ENCODE measurements at regions not wholly inside any gene's neighbourhood (a gene's known extent, or its start where the extent isn't known, plus 50 kb on each side); places are given as distances from the start of the nearest gene placed in this dataset.

DNA sequence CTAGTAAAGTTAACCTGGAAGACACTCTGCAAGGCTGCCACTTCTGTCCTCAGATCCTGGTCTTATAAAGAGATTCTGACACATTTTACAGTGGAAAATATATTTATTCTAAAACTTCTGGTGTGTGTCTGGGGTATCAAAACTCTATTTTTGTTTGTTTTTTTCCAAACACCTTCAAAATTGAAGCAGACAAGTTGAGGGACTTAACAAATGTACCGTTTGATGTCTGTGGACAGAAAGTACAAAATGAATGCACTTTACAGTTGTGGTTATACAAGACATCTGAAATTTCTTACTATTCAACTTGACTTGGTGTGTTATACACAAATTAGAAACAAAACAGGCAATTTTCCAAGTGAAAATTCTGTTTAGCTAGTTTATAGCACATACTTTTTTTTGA, 823.2 kb upstream of the SALL3 start:
- DNase-seq: no peak
- Mint-ChIP-seq H3K36me3 (ENCODE audit: low read depth) (no peaks in the 10 kb centered on the region), H3K4me1 (peaks cover 19% of the 10 kb centered on the region), H3K27me3 (ENCODE audit: low read depth, poor library complexity) (no peaks in the 10 kb centered on the region), H3K27ac (peak overlapping the region; percentile 65), H3K4me3 (peak overlapping the region; percentile 12), H3K9me3 (peaks cover 7% of the 10 kb centered on the region)
- TF ChIP-seq, protein P1, sequence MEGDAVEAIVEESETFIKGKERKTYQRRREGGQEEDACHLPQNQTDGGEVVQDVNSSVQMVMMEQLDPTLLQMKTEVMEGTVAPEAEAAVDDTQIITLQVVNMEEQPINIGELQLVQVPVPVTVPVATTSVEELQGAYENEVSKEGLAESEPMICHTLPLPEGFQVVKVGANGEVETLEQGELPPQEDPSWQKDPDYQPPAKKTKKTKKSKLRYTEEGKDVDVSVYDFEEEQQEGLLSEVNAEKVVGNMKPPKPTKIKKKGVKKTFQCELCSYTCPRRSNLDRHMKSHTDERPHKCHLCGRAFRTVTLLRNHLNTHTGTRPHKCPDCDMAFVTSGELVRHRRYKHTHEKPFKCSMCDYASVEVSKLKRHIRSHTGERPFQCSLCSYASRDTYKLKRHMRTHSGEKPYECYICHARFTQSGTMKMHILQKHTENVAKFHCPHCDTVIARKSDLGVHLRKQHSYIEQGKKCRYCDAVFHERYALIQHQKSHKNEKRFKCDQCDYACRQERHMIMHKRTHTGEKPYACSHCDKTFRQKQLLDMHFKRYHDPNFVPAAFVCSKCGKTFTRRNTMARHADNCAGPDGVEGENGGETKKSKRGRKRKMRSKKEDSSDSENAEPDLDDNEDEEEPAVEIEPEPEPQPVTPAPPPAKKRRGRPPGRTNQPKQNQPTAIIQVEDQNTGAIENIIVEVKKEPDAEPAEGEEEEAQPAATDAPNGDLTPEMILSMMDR (IDR thresholded peaks at IDR 0.05): no peak

DNA sequence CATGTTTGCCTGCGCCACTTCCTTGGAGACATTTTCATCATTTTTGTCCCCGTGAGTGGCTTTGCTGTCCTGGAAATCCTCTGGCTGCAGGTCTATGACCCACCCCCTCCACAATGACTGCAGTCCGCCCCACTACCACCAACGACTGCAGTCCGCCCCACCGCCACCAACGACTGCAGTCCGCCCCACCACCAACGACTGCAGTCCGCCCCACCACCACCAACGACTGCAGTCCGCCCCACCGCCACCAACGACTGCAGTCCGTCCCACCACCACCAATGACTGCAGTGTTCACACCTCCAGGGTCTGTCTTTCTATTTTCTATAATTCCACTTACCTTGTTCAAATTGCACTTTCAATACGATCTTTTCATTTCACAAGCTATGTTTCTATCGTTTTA, 820.7 kb upstream of the SALL3 start:
- TF ChIP-seq, protein P1 (IDR thresholded peaks at IDR 0.05): no peak
- no peak overlapping the region for H3K4me3 Mint-ChIP-seq
- no peak for DNase-seq
- no peaks in the 10 kb centered on the region for H3K27me3 Mint-ChIP-seq (ENCODE audit: low read depth, poor library complexity)
- H3K27ac Mint-ChIP-seq: no peak overlapping the region
- H3K36me3 Mint-ChIP-seq (ENCODE audit: low read depth): no peaks in the 10 kb centered on the region
- H3K4me1 Mint-ChIP-seq: peaks cover 19% of the 10 kb centered on the region
- H3K9me3 Mint-ChIP-seq: peaks cover 7% of the 10 kb centered on the region

DNA sequence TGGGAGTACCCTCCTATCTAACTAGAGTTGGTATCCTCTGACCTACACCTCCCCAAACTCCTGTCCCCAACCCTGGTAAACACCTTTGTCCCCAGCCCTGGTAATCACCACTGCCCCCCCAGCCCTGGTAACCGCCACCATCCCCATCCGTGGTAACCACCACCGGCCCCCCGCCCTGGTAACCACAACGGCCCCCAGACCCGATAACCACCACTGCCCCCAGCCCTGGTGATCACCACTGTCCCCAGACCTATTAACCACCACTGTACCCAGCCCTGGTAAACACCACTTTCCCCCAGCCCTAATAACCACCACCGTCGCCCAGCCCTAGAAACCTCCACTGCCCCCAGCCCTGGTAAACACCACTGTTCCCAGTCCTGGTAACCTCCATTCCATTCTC, 820.2 kb upstream of the SALL3 start:
- H3K27me3 Mint-ChIP-seq (ENCODE audit: low read depth, poor library complexity): no peaks in the 10 kb centered on the region
- peaks cover 19% of the 10 kb centered on the region for H3K4me1 Mint-ChIP-seq
- peaks cover 7% of the 10 kb centered on the region for H3K9me3 Mint-ChIP-seq
- no peak overlapping the region for H3K4me3 Mint-ChIP-seq
- TF ChIP-seq, protein P1 (IDR thresholded peaks at IDR 0.05): no peak
- DNase-seq: no peak
- no peaks in the 10 kb centered on the region for H3K36me3 Mint-ChIP-seq (ENCODE audit: low read depth)
- no peak overlapping the region for H3K27ac Mint-ChIP-seq

DNA sequence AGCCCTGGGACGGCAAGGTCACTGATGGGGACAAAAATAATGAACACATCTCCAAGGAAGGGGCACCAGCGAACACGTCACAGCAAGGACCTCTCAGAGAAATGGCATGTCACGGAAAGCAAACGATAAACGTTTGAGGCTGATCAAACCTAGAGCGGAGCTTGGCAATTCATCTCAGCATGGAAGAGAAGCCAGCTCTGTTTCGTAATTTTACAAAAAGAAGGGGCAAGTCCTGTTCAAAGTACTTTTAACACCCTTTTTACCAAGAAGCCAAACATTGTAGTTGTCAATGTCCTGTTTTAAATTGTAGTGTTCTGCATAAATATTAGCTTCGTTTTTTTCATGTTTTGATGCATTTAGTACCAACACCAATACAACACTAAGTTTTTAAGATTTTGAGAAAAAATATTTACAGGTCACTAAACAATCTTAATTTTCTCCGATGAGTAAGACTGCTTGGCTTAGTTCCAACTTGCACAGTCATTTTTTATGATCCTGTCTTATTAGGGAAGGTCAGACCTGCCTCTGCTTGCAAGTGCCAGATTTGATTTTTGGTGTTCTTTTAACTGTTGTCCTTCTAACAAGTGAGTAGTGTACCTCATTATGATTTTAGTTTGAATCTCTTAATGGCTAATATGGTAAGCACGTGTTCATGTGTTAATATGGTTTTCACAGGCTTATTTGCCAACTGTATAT, 818.5 kb upstream of the SALL3 start:
- TF ChIP-seq, protein P1 (IDR thresholded peaks at IDR 0.05): no peak
- H3K9me3 Mint-ChIP-seq: peaks cover 7% of the 10 kb centered on the region
- H3K27me3 Mint-ChIP-seq (ENCODE audit: low read depth, poor library complexity): no peaks in the 10 kb centered on the region
- no peaks in the 10 kb centered on the region for H3K36me3 Mint-ChIP-seq (ENCODE audit: low read depth)
- H3K4me1 Mint-ChIP-seq: peaks cover 10% of the 10 kb centered on the region
- H3K27ac Mint-ChIP-seq: no peak overlapping the region
- DNase-seq: no peak
- no peak overlapping the region for H3K4me3 Mint-ChIP-seq

DNA sequence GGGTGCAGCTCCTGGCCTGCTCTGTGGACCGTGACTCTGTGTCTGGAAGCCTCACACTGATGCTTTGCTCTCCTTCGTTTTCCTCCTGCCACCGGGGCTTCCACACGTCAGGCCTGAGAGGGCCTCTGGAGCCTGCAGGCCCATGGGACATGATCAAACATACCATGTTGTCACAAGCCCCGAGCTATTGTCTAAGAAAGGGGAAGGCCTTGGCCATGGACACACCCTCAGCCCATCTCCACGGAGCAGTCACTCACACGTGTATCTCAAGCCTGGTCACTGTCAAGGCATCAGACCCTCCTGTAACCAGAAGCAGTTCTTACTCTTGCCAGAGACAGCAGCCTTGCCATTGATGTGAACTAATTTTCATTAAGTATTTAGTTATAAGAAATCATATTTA, 814.1 kb upstream of the SALL3 start:
- H3K4me3 Mint-ChIP-seq: no peak overlapping the region
- no peak for DNase-seq
- H3K27ac Mint-ChIP-seq: no peak overlapping the region
- TF ChIP-seq, protein P1 (IDR thresholded peaks at IDR 0.05): no peak
- peaks cover 3% of the 10 kb centered on the region for H3K9me3 Mint-ChIP-seq
- peaks cover 3% of the 10 kb centered on the region for H3K27me3 Mint-ChIP-seq (ENCODE audit: low read depth, poor library complexity)
- peaks cover 23% of the 10 kb centered on the region for H3K4me1 Mint-ChIP-seq
- no peaks in the 10 kb centered on the region for H3K36me3 Mint-ChIP-seq (ENCODE audit: low read depth)

DNA sequence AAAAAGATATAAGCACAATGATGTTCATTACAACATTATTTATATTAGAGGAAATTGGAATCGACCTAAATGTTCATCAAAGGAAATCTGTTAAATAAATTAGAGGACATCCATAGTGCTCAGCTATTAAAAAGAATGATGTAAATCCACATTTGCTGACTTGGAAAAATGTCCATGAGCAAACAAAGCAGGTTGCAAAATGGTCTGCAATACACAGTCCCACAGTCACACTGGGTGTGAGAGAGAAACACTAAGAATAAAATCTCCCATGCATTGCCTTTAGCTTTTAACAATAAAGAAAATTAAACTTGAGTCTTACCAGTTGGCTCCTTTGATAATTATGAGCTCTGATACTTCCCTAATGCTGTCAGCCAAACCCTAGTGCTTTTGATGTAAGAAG, 811.1 kb upstream of the SALL3 start:
- Mint-ChIP-seq H3K4me1 (peaks cover 23% of the 10 kb centered on the region), H3K9me3 (no peaks in the 10 kb centered on the region), H3K27me3 (ENCODE audit: low read depth, poor library complexity) (peaks cover 7% of the 10 kb centered on the region), H3K36me3 (ENCODE audit: low read depth) (no peaks in the 10 kb centered on the region), H3K4me3 (no peak overlapping the region), H3K27ac (no peak overlapping the region)
- TF ChIP-seq, protein P1 (IDR thresholded peaks at IDR 0.05): no peak
- no peak for DNase-seq
